Endothelial cell of umbilical vein (primary cell): ENCODE measurements at regions not wholly inside any gene's neighbourhood (a gene's known extent, or its start where the extent isn't known, plus 50 kb on each side); places are given as distances from the start of the nearest gene placed in this dataset.

Source experiments
- BruUV-seq: library from RNA; stranded (reverse); fragments of 400-500 nt; replicated peaks from 2 replicates; lab custom pipeline; 2021; lab: Mats Ljungman, UMichigan
- CTCF ChIA-PET: fragments of 300-600, 350-600 bp; sonication (Branson Sonifier 250); formaldehyde crosslinking; loops from one replicate; lab custom pipeline; 2021; ENCODE audit warnings: antibody characterized with exemption, inconsistent platforms; lab: Charles Lee
- POLR2A ChIA-PET: fragments of 300-600, 350-600 bp; sonication (Branson Sonifier 250); formaldehyde crosslinking; loops from one replicate; lab custom pipeline; 2021; ENCODE audit warnings: antibody characterized with exemption, inconsistent platforms; lab: Charles Lee
- DNase-seq: peaks from one replicate; pipeline ENCODE4 v3.0.0-alpha.2; 2011; ENCODE audit warnings: low read depth, low spot score
- FAIRE-seq: peaks from 2 replicates; lab custom pipeline; 2011; peaks lifted over from hg19 to GRCh38; lab: Jason Lieb, UNC
- H2AFZ ChIP-seq: 2 replicates; pipeline ENCODE4 v1.6.0; 2012; ENCODE audit warnings: low read depth, low read length, control low read depth, inconsistent platforms
- H3K27ac ChIP-seq: 2 replicates; pipeline ENCODE4 v1.5.1; 2011; ENCODE audit warnings: low read depth, mild to moderate bottlenecking, control low read depth, low read length, moderate library complexity; ENCODE audit not compliant: insufficient read depth
- H3K27me3 ChIP-seq, 2 experiments: 2 replicates each; pipeline versions ENCODE4 v1.6.0 to v1.6.1; 2011; ENCODE audit warnings: low read length in 2 of 2, mixed read lengths in 1 of 2; ENCODE audit not compliant: control insufficient read depth in 2 of 2, insufficient read depth in 2 of 2
- H3K36me3 ChIP-seq, 2 experiments: 2 replicates in 1 of 2; 3 replicates in 1 of 2; pipeline ENCODE4 v1.5.1; 2011; ENCODE audit warnings: low read length in 2 of 2, mild to moderate bottlenecking in 1 of 2, moderate library complexity in 1 of 2; ENCODE audit not compliant: control insufficient read depth in 2 of 2, insufficient read depth in 2 of 2; ENCODE audit errors: extremely low read depth in 1 of 2
- H3K4me1 ChIP-seq: 3 replicates; pipeline ENCODE4 v1.5.1; 2011; ENCODE audit warnings: mild to moderate bottlenecking, low read length; ENCODE audit not compliant: control insufficient read depth, insufficient read depth; ENCODE audit errors: extremely low read depth
- H3K4me2 ChIP-seq: 2 replicates; pipeline ENCODE4 v1.6.1; 2011; ENCODE audit warnings: low read length, control low read depth, mixed read lengths; ENCODE audit not compliant: insufficient read depth
- H3K4me3 ChIP-seq, 3 experiments: fragments of 200-600 bp in 1 of 3; sonication (generic), shearing (Covaris generic) in 1 of 3; replicated peaks in 1 of 3; 2 replicates each; pipeline ENCODE4 v1.5.1; 2011 to 2016; ENCODE audit warnings: control low read depth in 3 of 3, low read length in 3 of 3, mild to moderate bottlenecking in 2 of 3, inconsistent platforms in 1 of 3, low read depth in 1 of 3, moderate library complexity in 1 of 3; ENCODE audit not compliant: insufficient read depth in 1 of 3
- H3K79me2 ChIP-seq: 2 replicates; pipeline ENCODE4 v1.6.0; 2012; ENCODE audit warnings: low read length, inconsistent platforms; ENCODE audit not compliant: control insufficient read depth, insufficient read depth
- H3K9ac ChIP-seq: replicated peaks from 2 replicates; pipeline ENCODE3; 2011; ENCODE audit warnings: low read length, control low read depth; ENCODE audit not compliant: insufficient read depth; ENCODE audit errors: extremely low read depth
- H3K9me1 ChIP-seq: replicated peaks from 3 replicates; pipeline ENCODE4 v1.6.0; 2011; ENCODE audit warnings: mild to moderate bottlenecking, low read length; ENCODE audit not compliant: control insufficient read depth, insufficient read depth; ENCODE audit errors: extremely low read depth
- H3K9me3 ChIP-seq: replicated peaks from 2 replicates; pipeline ENCODE4 v1.5.1; 2012; ENCODE audit warnings: low read length, inconsistent platforms; ENCODE audit not compliant: control insufficient read depth, insufficient read depth
- H4K20me1 ChIP-seq: replicated peaks from 2 replicates; pipeline ENCODE3; 2011; ENCODE audit warnings: mild to moderate bottlenecking, low read length; ENCODE audit not compliant: control insufficient read depth, insufficient read depth; ENCODE audit errors: extremely low read depth
- EZH2 ChIP-seq: IDR thresholded peaks from 2 replicates; pipeline ENCODE4 v1.6.1; 2012; ENCODE audit warnings: borderline replicate concordance, low read depth, mild to moderate bottlenecking, moderate library complexity, low read length, inconsistent platforms; ENCODE audit not compliant: severe bottlenecking
- FOS ChIP-seq: IDR thresholded peaks from 2 replicates; pipeline ENCODE4 v1.6.1; 2011; ENCODE audit warnings: mild to moderate bottlenecking, low read length, moderate library complexity, borderline replicate concordance; ENCODE audit not compliant: insufficient read depth
- GATA2 ChIP-seq: IDR thresholded peaks from 2 replicates; pipeline ENCODE4 v1.7.0; 2011; ENCODE audit warnings: low read depth, mild to moderate bottlenecking, moderate library complexity, mixed read lengths, low read length; ENCODE audit not compliant: insufficient read length, insufficient read depth
- JUN ChIP-seq: IDR thresholded peaks from 2 replicates; pipeline ENCODE4 v1.6.1; 2011; ENCODE audit warnings: borderline replicate concordance, low read depth; ENCODE audit not compliant: insufficient read length, insufficient read depth
- MAX ChIP-seq: IDR thresholded peaks from 2 replicates; pipeline ENCODE4 v1.6.1; 2011; ENCODE audit not compliant: insufficient read depth, insufficient read length
- MYC ChIP-seq: IDR thresholded peaks from one replicate; pipeline ENCODE4 v1.6.1; 2011; ENCODE audit warnings: mild to moderate bottlenecking, low read depth, low read length
- POLR2A ChIP-seq: IDR thresholded peaks from 2 replicates; pipeline ENCODE4 v1.6.1; 2012; ENCODE audit warnings: low read depth, mild to moderate bottlenecking, control low read depth, low read length
- POLR2AphosphoS5 ChIP-seq: IDR thresholded peaks from 2 replicates; pipeline ENCODE4 v1.6.1; 2012; ENCODE audit warnings: low read depth, mild to moderate bottlenecking, control low read depth, low read length, moderate library complexity; ENCODE audit not compliant: insufficient read depth
- dilution Hi-C: fragments of 300-500 bp; cut with MboI; formaldehyde crosslinking; loops from one replicate; pipeline ENCODE4 v1.15.0; 2019; ENCODE audit warnings: low sequenced_read_pairs; ENCODE audit not compliant: extremely low pct_ligation_motif_present
- intact Hi-C: fragments of 100-400 bp; cut with micrococcal nuclease; formaldehyde crosslinking; loops from one replicate; pipeline ENCODE4 v1.10.0; 2022
- TF ChIP-seq, protein P1 (sequence below), 2 donors: IDR thresholded peaks; 1 replicate in 1 of 2; 2 replicates in 1 of 2; pipeline ENCODE4 v1.5.1; 2011; ENCODE audit warnings: low read length in 2 of 2, mild to moderate bottlenecking in 2 of 2, moderate library complexity in 2 of 2, control low read depth in 1 of 2, inconsistent platforms in 1 of 2, low read depth in 1 of 2; ENCODE audit not compliant: insufficient read depth in 1 of 2; ENCODE audit errors: extremely low read depth in 1 of 2

- Histone ChIP-seq H3K27me3 (no peaks in the 10 kb centered on the region), H4K20me1 (no peaks in the 10 kb centered on the region), H3K9me3 (no peaks in the 10 kb centered on the region), H3K4me2 (no peak overlapping the region), H3K79me2 (no peaks in the 10 kb centered on the region), H3K36me3 (no peaks in the 10 kb centered on the region), H3K9me1 (no peaks in the 10 kb centered on the region), H3K27ac (no peak overlapping the region), H3K4me1 (peaks cover 4% of the 10 kb centered on the region), H3K9ac (no peak overlapping the region), H2AFZ (peak overlapping the region; percentile 20), H3K4me3 (no peak overlapping the region)
- ChIA-PET CTCF (no interaction called here), POLR2A (no interaction called here)
- dilution Hi-C loops, result no loop called here
- BruUV-seq, result no TSS peak
- peak; percentile 36 for DNase-seq
- TF ChIP-seq JUN, result no peak
- TF ChIP-seq GATA2, result no peak
- TF ChIP-seq POLR2AphosphoS5, result no peak
- no peak for TF ChIP-seq MAX
- TF ChIP-seq MYC, result no peak
- TF ChIP-seq EZH2, result no peak
- TF ChIP-seq, protein P1, sequence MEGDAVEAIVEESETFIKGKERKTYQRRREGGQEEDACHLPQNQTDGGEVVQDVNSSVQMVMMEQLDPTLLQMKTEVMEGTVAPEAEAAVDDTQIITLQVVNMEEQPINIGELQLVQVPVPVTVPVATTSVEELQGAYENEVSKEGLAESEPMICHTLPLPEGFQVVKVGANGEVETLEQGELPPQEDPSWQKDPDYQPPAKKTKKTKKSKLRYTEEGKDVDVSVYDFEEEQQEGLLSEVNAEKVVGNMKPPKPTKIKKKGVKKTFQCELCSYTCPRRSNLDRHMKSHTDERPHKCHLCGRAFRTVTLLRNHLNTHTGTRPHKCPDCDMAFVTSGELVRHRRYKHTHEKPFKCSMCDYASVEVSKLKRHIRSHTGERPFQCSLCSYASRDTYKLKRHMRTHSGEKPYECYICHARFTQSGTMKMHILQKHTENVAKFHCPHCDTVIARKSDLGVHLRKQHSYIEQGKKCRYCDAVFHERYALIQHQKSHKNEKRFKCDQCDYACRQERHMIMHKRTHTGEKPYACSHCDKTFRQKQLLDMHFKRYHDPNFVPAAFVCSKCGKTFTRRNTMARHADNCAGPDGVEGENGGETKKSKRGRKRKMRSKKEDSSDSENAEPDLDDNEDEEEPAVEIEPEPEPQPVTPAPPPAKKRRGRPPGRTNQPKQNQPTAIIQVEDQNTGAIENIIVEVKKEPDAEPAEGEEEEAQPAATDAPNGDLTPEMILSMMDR (IDR thresholded peaks at IDR 0.05; ENCODE audit: extremely low read depth in 1 of 2, insufficient read depth in 1 of 2, low read depth in 1 of 2, low read length in 2 of 2), result no peak
- no peak for TF ChIP-seq POLR2A
- no peak for TF ChIP-seq FOS
- intact Hi-C loops, result no loop called here
- FAIRE-seq, result peak; percentile 82
Measured at GRCh38 chr3:115359536-115359935, 212.4 kb upstream of the ZBTB20 start.
